SHP77 (cell line): ENCODE measurements at regions not wholly inside any gene's neighbourhood (a gene's known extent, or its start where the extent isn't known, plus 50 kb on each side); places are given as distances from the start of the nearest gene placed in this dataset.

ENCODE experiments used
- DNase-seq, 2 experiments: peaks; one replicate each; lab custom pipeline; 2025; lab: John Stamatoyannopoulos, UW

DNA sequence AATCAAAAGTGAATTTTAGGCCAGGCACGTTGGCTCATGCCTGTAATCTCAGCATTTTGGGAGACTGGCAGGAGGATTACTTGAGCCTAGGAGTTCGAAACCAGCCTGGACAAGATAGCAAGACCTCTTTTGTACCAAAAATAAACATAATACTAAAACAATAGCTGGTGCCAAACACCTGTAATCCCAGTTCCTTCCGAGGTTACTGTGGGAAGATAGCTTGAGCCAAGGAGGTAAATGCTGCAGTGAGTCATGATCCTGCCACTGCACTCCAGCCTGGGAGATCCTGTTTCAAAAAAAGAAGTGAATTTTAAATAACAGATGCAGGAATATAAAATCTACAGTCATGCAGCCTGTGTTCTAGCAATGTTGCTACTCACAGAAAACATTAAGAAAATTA is 488.3 kb downstream of the PPARGC1A start:
- DNase-seq, result no peak

DNA sequence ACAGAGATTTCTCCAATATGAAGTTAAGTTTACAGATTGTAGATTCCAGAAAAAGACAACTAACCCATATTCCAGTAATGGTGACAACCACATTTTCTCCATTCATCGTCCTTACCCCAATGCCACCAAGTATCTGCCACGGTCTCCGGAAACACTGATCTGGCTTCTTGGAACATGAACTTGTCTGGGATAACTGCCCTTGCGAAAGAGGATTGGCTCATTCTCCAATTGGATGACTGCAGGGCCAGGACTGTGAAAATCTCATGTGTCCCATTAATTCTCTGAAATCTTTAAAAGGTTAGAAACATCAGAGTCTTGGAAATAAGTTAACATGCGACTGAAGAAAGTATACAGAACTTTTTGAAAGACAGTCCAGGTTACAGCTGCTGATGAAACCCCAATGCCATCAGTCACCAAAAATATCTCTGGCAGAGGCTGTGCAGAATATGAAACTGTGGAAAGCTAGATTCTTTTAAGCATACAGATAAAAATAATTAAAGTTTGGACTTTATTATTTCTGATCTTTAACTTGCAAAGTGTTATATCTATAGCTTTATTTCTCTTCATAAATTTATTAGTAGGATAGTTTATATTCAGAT is 496.9 kb downstream of the PPARGC1A start:
- no peak for DNase-seq

DNA sequence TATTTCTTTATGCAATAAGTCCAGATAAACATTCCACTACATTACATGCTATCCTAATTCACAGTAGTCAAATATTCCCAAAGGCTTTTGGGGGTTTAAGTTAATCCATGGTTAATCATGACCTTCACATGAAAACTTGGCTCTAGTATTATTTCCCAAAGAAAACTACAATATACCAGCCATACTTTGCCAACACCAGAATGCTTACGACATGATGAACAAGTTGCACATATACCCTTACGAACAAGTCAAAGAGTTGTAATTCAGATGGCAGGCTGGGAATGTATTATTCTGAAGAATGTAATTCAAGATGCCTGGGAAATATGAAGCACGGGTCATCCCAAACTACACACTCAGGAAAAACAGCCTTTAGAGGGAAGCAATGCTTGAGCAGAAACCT is 499.6 kb downstream of the PPARGC1A start:
- no peak for DNase-seq

DNA sequence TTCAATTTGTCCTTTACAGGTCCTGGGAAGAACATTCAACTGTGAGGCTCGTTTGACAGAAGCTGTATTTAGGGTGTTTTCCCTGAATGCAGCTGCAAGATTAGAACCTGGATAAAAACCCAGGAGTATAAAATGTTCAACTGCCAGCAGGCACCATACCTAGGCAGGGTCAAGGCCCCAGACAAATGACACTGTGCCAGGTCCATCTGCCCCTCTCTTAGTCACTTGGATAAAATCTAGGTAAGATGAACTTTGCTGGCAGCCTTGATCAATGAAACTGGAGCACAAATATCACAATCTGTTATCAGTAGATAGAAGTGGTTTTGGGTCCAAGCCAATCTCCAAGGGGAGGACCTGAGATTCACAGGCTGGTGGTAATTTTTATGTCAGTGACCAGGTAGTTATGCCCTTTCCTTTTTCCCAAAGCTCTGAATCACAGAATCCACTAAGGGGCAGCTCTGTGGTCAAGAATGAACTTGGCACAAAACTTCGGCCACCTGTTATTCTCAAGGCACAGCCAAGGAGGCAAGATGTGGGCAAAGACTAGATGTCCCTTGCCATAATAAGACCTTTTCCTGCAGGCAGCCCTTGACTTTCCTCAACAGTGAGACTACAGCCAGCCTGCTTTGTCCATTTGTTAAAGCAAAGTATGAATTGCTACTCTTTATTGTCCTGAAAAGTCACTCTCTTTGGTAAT is 501.0 kb downstream of the PPARGC1A start:
- no peak for DNase-seq

DNA sequence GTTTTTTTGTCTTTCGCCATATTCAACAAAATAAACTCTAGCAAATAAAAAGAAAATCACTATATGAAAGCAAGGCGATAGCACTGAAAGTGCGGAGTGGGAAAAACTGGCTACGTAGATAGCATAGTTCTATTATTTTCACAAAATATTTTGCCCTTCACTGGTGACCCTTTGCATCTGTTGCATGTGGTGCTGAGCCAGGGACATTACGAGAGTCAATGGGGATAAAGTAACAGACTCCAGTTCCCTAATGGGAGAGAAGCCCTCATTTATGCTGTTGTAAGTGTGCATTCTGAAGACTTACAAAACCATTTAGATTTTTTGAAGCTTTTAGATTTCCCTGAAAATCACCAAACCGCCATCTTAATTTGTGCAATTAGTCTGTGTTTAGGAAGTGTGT is 501.6 kb downstream of the PPARGC1A start:
- DNase-seq, result no peak

DNA sequence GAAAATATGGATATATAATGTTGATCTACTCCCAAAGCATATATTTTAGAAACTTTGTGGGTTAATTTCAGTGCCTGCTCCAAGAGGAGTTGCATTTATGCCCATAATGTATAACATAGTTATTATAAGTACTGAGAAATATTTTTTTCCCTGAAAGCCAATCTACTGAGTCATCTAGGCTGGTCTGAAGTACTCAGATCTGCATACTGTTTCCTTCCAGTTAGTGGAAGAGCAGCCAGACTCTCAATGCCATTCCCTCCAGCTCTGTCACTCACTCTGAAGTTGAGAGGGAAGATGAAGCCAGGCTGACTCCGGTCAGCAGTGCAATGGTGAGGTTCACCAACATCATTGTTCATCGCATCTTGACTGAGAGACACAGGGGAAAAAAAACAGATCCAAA is 505.1 kb downstream of the PPARGC1A start:
- no peak for DNase-seq

DNA sequence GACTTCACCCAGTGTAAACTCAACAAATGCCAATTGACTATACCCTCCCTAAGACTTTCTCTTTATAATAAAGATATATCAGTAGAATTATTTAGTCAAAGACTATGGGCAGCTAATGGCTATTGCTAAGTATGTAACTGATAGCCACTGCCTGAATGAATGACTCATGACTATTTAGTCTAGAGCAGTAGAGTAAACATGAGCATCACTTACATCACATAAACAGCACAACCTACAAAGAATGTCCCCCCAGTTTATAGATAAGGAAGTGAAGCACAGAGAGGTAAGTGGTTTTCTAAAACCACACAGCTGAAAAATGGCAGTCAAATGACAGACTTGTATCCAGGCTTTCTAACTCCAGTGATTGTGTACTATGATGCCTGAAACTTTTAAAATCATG is 507.0 kb downstream of the PPARGC1A start:
- DNase-seq, result no peak

DNA sequence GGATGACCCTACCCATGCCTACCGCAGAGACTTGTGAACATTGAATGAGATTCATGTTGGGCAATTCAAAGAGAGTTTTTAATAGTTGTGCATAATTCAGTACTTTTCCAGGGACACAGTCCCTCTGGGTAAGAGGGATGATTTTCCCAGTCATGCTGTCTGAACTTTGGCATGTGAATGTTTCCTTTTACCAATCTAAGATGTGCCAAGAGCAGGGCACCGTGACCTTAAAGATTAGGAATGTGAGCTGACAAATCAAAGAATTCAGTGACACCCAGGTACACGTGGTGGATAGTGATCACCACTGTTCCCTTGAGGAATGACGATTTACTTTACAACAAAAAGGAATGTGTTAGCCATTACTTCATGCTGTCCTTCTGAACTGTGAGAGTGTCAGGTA is 515.6 kb downstream of the PPARGC1A start:
- DNase-seq, result no peak

DNA sequence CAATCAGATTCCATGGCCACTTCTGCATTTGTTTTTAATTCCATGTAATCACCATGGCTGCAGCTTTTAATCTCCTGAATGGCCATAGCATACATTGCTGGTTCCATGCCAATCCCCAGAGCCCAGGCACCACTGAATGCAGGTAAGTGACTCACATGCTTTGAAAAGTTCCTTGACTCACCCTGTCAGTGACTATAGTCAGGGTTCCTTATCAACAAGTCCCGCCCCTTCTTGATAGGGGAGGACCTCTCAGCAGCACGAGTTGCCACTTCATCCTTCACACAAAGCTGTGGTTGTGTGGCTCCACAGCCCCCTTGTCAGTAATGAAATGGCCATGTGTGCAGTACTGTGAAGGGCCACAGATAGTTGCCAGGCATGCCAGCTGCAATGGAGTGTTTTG is 516.6 kb downstream of the PPARGC1A start:
- no peak for DNase-seq

DNA sequence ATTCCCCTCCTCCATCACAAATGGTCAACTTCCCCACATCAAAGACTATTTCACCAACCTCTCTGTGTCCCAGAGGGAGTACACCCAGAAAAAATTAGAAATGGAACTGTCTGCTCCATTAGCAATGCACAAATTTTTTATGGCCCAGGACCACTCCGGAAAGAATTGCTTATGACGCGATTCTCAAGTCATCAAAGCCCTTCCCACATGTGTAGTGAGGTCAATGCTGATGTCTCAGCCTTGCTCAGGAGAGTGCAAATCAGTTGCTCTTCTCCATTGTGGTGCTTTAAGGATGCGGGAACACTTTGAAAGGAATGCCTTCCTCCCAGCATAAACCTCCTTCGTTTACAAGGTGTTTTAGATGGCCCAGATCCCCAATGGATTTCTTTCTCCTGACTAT is 518.3 kb downstream of the PPARGC1A start:
- DNase-seq, result no peak

DNA sequence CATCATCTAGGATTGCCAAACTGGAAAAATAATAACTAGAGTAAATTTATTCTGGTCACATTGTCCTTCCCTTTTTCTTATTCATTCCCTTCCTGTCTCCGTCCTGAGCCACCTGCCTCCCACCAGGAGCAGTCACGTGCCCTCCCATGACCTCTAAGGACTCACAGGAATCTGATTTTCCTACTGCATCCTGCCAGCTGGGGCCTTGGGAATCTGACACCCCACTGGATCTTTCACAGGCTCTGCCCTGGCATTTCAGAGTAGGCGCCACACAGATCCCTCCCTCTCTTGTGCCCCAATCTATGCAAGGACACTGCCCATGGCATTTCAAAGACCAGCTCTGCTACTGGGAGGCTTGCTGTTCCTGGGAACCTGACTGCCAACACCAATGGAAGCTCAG is 520.5 kb downstream of the PPARGC1A start:
- DNase-seq, result no peak

DNA sequence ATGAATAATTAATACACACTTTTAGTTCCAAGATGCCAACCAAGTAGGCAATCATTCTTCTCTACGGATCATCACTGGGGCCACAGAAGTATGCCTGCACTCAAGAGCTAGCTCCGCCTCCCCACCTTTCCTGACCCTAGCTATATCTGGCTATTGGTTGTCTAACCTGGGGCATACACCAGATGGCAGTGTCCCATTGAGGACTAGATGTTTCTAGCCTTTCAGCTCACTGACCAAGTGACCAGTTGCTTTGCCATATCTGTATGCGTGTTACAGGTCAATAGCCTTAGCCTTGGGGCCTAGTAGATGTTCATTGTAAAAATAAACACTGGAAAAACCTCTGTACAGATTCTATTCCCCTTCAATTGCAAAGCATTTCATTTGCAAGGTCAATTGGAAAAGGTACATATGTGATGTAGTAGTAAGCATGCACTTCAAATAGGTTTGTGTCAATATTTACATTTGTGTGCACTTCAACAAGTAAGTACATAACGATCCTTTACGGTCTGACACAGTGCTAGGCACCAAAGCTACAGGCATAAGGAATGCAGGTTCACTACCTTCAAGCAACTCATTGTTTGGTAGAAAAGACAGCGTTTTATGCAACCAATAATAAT is 521.7 kb downstream of the PPARGC1A start:
- DNase-seq, result peak; percentile 31 to 42

DNA sequence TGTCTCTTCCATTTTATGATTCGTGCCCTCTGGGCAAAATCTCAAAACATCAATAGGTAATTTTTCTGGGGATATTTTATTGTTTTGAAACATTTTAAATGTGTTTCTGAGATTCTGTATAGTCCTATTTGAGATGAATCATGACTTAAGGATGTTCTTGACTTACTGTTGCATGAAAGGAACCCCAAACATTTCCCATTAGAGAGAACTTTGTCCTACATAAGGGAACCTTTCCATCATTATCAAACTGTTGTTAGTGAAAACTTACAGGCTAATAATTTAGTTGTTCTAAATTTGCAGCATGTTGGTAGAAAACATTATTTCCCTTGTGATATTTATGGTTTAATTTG is 523.3 kb downstream of the PPARGC1A start:
- no peak for DNase-seq

DNA sequence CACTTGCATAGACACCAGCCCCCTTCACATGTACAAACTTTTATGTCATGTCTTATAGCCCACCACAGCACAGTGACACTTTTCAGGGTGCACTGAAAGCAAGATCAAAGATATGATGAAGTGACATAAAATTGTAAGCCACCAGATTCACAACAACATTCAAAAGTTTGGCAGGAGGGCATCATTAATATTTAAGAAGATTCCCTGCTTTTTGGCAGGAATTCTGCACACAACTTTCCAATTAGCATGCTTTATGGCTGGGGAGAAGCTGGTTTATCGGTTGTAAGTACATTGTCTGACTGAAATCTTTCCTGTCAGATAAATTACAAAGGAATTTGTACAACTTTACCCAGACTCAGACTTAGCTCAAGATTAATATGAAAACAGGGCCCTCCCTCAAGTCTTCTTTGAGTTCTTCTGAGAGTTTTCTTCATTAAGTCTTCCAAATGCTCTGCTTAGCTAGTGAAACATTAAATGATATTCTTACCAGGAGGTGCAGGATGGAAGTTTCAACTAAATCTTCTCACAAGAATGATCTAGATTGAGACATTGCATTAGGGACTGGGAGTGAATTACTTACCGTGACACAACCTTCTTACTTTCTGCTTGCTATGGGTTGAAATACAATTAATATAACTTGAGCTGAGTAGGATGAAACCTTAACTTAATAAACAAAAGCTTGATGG is 523.8 kb downstream of the PPARGC1A start:
- no peak for DNase-seq

DNA sequence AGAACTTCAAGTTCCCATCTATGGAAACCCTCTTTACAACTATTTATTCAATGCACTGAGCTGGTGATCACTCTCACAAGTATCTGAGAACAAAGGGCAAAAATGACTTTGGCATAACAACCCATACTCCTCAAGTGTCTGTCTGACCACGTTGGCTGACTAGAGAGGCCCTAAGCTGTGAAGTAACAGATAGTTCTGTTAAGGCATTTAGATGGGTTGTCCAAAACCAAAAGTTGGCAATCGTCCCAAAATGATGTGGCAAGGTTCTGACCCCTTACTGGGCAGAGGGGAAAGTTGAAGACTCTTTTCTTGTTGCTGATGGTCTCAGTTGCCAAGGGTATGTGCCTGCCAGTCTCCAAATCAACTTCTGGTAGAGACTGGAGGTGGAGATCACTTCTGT is 524.8 kb downstream of the PPARGC1A start:
- DNase-seq, result no peak

DNA sequence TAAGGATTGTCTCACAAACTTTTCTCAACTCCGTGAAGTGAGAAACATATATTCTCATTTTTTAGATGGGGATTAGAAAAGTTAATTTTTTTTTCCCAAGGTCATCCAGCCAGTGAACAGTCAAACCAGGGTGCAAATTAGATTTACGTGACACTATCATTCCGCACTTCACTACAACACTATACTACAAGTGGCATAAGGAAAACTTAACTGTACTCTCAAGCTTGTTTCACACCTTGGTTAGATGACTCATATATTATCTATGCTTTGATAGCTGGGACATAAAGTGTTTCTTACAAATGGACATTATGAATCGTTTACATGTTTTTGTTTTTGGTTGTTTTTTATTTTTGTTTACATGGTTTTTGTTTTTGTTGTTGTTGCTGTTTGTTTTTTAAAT is 525.7 kb downstream of the PPARGC1A start:
- no peak for DNase-seq

DNA sequence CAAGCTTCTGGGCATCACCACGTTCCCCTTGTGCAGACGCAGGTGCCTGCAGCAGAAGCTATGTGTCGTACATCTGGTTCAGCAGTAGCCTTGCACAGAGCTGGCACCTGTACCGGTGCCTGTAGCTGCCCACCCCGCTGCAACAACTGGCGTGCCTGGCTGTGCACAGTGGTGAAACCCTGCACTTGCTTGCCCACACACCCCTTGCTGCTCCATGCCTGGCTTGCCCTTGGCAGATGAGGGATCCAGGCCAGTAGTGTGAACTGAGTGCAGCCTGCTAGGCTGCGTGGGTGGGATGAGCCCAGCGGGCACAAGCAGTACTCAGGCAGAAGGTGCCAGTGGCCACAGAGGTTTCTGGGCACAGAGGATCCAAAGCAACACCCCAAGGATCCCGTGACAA is 528.4 kb downstream of the PPARGC1A start:
- DNase-seq, result no peak

DNA sequence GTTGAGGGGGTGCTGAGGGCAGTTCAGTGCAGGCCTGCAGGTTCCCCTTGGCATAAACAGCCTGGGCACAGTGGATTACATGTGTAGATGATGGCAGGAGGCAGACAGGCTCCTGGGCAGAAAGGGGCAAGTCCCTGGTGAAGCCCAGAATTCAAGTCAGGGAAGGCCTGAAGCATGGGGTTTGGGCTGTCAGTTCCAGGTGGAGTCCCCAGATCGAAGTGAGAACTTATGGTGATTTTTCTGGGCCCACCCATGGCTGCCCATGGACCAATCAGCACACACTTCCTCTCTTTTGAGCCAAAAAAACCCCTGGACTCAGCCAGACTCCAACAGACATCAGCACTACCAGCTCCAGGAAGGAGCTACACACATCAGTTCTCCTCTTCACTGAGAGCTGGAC is 529.1 kb downstream of the PPARGC1A start:
- no peak for DNase-seq

DNA sequence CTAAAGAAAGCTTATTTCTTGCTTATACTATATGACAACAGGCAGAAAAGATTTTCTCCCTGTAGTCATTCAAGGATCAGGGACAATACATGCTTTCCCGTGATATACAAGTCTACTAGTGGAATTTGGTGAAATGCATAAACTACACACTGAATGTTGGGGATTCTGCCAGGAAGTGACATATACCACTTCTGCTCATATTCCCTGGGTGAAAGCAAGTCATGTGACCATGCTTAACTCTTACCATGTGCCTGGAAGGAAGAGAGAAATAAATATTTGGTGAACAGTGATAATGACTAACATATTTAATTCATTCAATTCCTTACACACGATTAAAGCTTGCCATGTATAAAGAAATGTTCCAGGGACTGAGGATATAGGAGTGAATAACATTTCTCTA is 534.6 kb downstream of the PPARGC1A start:
- DNase-seq, result no peak

DNA sequence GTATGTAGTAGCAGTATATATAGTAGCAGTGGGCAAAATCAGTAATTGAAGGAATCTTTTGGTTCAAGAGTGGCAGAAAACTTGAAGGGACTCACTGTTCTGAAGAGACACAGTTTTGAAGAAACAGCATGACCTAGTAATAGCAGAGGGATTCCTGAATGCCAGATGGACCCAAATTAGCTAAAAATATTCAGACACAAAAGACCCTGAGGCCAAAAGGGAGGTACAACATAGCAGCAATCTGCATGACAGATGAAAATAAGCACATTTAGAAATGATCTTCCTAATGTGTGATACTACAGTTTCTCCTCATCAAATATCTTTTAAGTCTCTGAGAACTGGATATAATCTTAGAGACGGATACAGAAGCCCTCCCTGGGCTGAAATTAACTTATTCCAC is 536.6 kb downstream of the PPARGC1A start:
- no peak for DNase-seq

DNA sequence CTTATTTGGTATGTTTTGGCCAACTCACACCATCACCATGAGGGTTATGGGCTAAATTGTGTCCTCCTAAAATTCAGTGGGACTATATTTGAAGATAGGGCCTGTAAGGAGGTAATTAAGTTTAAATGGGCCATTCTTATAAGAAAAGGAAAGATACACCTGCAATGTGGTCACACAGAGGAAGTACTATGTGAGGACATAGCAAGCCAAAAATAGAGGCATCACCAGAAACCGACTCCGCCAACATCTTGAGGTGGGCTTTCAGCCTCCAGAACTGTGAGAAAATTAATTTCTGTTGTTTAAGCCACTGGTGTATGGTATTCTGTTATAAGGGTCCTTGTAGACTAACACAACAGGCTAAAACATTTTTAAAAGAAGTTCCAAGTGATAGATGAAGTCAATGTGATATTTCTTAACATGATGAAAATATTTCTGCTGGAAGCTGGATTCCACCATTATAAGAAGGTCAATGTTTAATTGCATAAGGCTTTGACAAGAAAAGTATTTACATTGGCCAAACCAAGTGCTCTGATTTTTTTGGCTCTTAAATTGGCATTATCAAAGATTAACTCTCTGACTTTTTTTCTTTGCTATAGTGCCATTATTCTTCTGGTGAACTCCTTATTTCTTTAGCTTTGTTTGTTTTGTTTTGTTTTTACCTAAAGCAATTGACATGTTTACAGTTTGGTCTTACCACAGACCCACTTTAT is 540.9 kb downstream of the PPARGC1A start:
- DNase-seq, result no peak

DNA sequence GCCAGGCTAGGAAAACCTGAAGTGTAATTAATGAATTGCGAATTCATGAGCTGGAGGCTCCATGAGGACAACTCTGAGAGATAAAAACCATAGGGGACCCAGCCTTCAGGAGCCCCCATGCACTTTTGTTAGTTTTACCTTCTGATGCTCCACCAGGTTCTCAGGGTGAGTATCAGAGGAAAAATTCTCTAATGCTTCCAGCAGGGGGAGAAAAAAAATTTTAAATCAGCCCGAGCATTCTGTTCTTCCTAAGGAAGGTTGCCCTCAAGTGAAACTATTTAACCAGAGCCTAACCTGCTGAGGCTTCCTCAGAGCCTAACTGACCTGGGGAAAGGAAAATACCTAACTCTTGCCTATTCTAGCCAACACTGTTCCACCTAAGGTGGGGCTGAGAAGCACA is 552.6 kb downstream of the PPARGC1A start:
- no peak for DNase-seq
